HEK293 (cell line): ENCODE measurements at regions not wholly inside any gene's neighbourhood (a gene's known extent, or its start where the extent isn't known, plus 50 kb on each side); places are given as distances from the start of the nearest gene placed in this dataset.

Experiments
- EGR2 ChIP-seq: fragments of 450-650 bp; formaldehyde crosslinking; IDR thresholded peaks from 2 replicates; pipeline ENCODE4 v1.5.1; 2016; ENCODE audit warnings: low read depth, missing biosample characterization, missing genetic modification characterization
- GLI4 ChIP-seq: fragments of 450-650 bp; formaldehyde crosslinking; IDR thresholded peaks from 2 replicates; pipeline ENCODE4 v1.5.1; 2016; ENCODE audit warnings: missing biosample characterization, missing genetic modification characterization
- GLIS2 ChIP-seq: fragments of 450-650 bp; formaldehyde crosslinking; IDR thresholded peaks from 2 replicates; pipeline ENCODE4 v1.5.1; 2016; ENCODE audit warnings: missing biosample characterization, missing genetic modification characterization
- KLF9 ChIP-seq: fragments of 450-650 bp; formaldehyde crosslinking; IDR thresholded peaks from 2 replicates; pipeline ENCODE4 v1.5.1; 2016; ENCODE audit warnings: missing biosample characterization, missing genetic modification characterization, low read depth
- OSR2 ChIP-seq: fragments of 450-650 bp; formaldehyde crosslinking; IDR thresholded peaks from 2 replicates; pipeline ENCODE4 v1.5.1; 2016; ENCODE audit warnings: missing biosample characterization, missing genetic modification characterization
- PRDM6 ChIP-seq: fragments of 450-650 bp; formaldehyde crosslinking; IDR thresholded peaks from 2 replicates; pipeline ENCODE4 v1.5.1; 2017; ENCODE audit warnings: missing biosample characterization, missing genetic modification characterization
- SCRT1 ChIP-seq: fragments of 450-650 bp; formaldehyde crosslinking; IDR thresholded peaks from 2 replicates; pipeline ENCODE4 v1.5.1; 2016; ENCODE audit warnings: missing biosample characterization, missing genetic modification characterization, borderline replicate concordance
- SP7 ChIP-seq: fragments of 450-650 bp; formaldehyde crosslinking; IDR thresholded peaks from 2 replicates; pipeline ENCODE4 v1.5.1; 2016; ENCODE audit warnings: missing biosample characterization, missing genetic modification characterization
- TRIM28 ChIP-seq: IDR thresholded peaks from 2 replicates; pipeline ENCODE4 v1.6.1; 2011; ENCODE audit warnings: low read length, control low read depth, borderline replicate concordance
- ZBTB1 ChIP-seq: fragments of 450-650 bp; formaldehyde crosslinking; IDR thresholded peaks from 2 replicates; pipeline ENCODE4 v1.5.1; 2016; ENCODE audit warnings: missing biosample characterization, missing genetic modification characterization
- ZBTB48 ChIP-seq: fragments of 450-650 bp; formaldehyde crosslinking; IDR thresholded peaks from 2 replicates; pipeline ENCODE4 v1.5.1; 2016; ENCODE audit warnings: missing biosample characterization, missing genetic modification characterization
- ZFP69B ChIP-seq: fragments of 450-650 bp; formaldehyde crosslinking; IDR thresholded peaks from 2 replicates; pipeline ENCODE4 v1.5.1; 2016; ENCODE audit warnings: missing biosample characterization, missing genetic modification characterization
- ZNF10 ChIP-seq: fragments of 450-650 bp; formaldehyde crosslinking; IDR thresholded peaks from 2 replicates; pipeline ENCODE4 v1.5.1; 2017; ENCODE audit warnings: missing biosample characterization, missing genetic modification characterization
- ZNF112 ChIP-seq: fragments of 450-650 bp; formaldehyde crosslinking; IDR thresholded peaks from 2 replicates; pipeline ENCODE4 v1.5.0; 2017; ENCODE audit warnings: missing biosample characterization, missing genetic modification characterization
- ZNF121 ChIP-seq: fragments of 450-650 bp; formaldehyde crosslinking; IDR thresholded peaks from 2 replicates; pipeline ENCODE4 v1.5.1; 2016; ENCODE audit warnings: missing biosample characterization, missing genetic modification characterization
- ZNF169 ChIP-seq: fragments of 450-650 bp; formaldehyde crosslinking; IDR thresholded peaks from 2 replicates; pipeline ENCODE4 v1.5.1; 2016; ENCODE audit warnings: missing biosample characterization, missing genetic modification characterization
- ZNF221 ChIP-seq: fragments of 450-650 bp; formaldehyde crosslinking; IDR thresholded peaks from 2 replicates; pipeline ENCODE4 v1.5.1; 2017; ENCODE audit warnings: missing biosample characterization, missing genetic modification characterization, borderline replicate concordance
- ZNF24 ChIP-seq: fragments of 450-650 bp; formaldehyde crosslinking; IDR thresholded peaks from 2 replicates; pipeline ENCODE4 v1.5.1; 2016; ENCODE audit warnings: missing biosample characterization, missing genetic modification characterization
- ZNF311 ChIP-seq: fragments of 450-650 bp; formaldehyde crosslinking; IDR thresholded peaks from 2 replicates; pipeline ENCODE4 v1.5.1; 2017; ENCODE audit warnings: missing biosample characterization, missing genetic modification characterization, borderline replicate concordance
- ZNF341 ChIP-seq: fragments of 450-650 bp; formaldehyde crosslinking; IDR thresholded peaks from 2 replicates; pipeline ENCODE4; 2016; ENCODE audit warnings: low read depth, missing biosample characterization, missing genetic modification characterization
- ZNF366 ChIP-seq: fragments of 450-650 bp; formaldehyde crosslinking; conservative IDR thresholded peaks from 2 replicates; pipeline ENCODE4 v1.5.1; 2016; ENCODE audit warnings: missing biosample characterization, missing genetic modification characterization
- ZNF37A ChIP-seq: fragments of 450-650 bp; IDR thresholded peaks from 2 replicates; pipeline ENCODE4 v1.5.1; 2018; ENCODE audit warnings: missing biosample characterization, missing genetic modification characterization
- ZNF501 ChIP-seq: fragments of 450-650 bp; formaldehyde crosslinking; IDR thresholded peaks from 2 replicates; pipeline ENCODE4 v1.5.1; 2016; ENCODE audit warnings: missing biosample characterization, missing genetic modification characterization
- ZNF510 ChIP-seq: fragments of 450-650 bp; formaldehyde crosslinking; IDR thresholded peaks from 2 replicates; pipeline ENCODE4 v1.5.1; 2018; ENCODE audit warnings: mild to moderate bottlenecking, missing genetic modification characterization, missing biosample characterization; ENCODE audit not compliant: insufficient replicate concordance
- ZNF558 ChIP-seq: fragments of 450-650 bp; formaldehyde crosslinking; IDR thresholded peaks from 2 replicates; pipeline ENCODE4 v1.5.1; 2016; ENCODE audit warnings: missing biosample characterization, missing genetic modification characterization
- ZNF561 ChIP-seq: fragments of 450-650 bp; IDR thresholded peaks from 2 replicates; pipeline ENCODE4 v1.5.1; 2018; ENCODE audit warnings: missing biosample characterization, missing genetic modification characterization, borderline replicate concordance
- ZNF585B ChIP-seq: fragments of 450-650 bp; formaldehyde crosslinking; IDR thresholded peaks from 2 replicates; pipeline ENCODE4 v1.5.1; 2016; ENCODE audit warnings: missing biosample characterization, missing genetic modification characterization
- ZNF610 ChIP-seq: fragments of 450-650 bp; formaldehyde crosslinking; IDR thresholded peaks from 2 replicates; pipeline ENCODE4 v1.5.1; 2016; ENCODE audit warnings: missing biosample characterization, missing genetic modification characterization, borderline replicate concordance
- ZNF629 ChIP-seq: fragments of 450-650 bp; formaldehyde crosslinking; IDR thresholded peaks from 2 replicates; pipeline ENCODE4 v1.5.1; 2017; ENCODE audit warnings: missing biosample characterization, missing genetic modification characterization
- ZNF76 ChIP-seq: fragments of 450-650 bp; formaldehyde crosslinking; IDR thresholded peaks from 2 replicates; pipeline ENCODE4; 2016; ENCODE audit warnings: low read depth, missing biosample characterization, missing genetic modification characterization, borderline replicate concordance
- ZNF837 ChIP-seq: fragments of 450-650 bp; formaldehyde crosslinking; IDR thresholded peaks from 2 replicates; pipeline ENCODE4 v1.5.1; 2016; ENCODE audit warnings: missing biosample characterization, missing genetic modification characterization
- TF ChIP-seq, protein P1 (sequence below): fragments of 450-650 bp; formaldehyde crosslinking; conservative IDR thresholded peaks from 2 replicates; pipeline ENCODE4 v1.5.1; 2016; ENCODE audit warnings: low read depth, missing biosample characterization, missing genetic modification characterization
- TF ChIP-seq, protein P2 (sequence below): fragments of 450-650 bp; formaldehyde crosslinking; IDR thresholded peaks from 2 replicates; pipeline ENCODE4 v1.5.1; 2016; ENCODE audit warnings: missing biosample characterization, missing genetic modification characterization
- TF ChIP-seq, protein P3 (sequence below): IDR thresholded peaks from 2 replicates; pipeline ENCODE4 v1.6.1; 2011; ENCODE audit warnings: mild to moderate bottlenecking, low read depth, low read length, borderline replicate concordance
- TF ChIP-seq, protein P4 (sequence below): fragments of 450-650 bp; formaldehyde crosslinking; IDR thresholded peaks from 2 replicates; pipeline ENCODE4 v1.5.1; 2017; ENCODE audit warnings: missing biosample characterization, missing genetic modification characterization

DNA sequence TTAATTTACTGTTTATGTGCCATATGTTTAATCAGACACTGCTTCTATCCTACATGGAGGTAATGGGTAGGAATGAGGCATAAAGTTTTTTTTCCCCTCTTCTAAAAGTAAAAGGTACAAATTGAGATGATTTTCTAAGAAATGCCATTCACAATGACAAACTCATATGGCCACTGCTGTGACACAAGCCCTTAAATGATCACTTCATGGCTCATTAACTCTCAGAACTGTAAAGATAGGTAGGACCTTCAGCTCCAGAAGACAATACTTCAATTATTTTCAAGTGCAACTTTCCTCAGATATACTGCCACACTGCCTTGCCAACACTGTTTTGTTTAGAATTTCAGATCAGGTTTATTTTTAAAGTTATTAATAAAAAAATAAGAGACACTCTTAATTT is 362.9 kb upstream of the ZNF608 start (continued):
- TF ChIP-seq GLI4 (no peak), ZNF221 (no peak), ZNF112 (tag by site-specific recombination) (no peak), KLF9 (tag by site-specific recombination) (no peak), ZNF501 (tag by site-specific recombination) (no peak), EGR2 (tag by site-specific recombination) (no peak), ZNF561 (tag by site-specific recombination) (no peak), ZNF76 (tag by site-specific recombination) (no peak), ZNF311 (tag by site-specific recombination) (no peak), SP7 (0 out of 2 replicates have a peak, but pooled peaks have one; percentile 25), OSR2 (tag by site-specific recombination) (peak; percentile 64; the same call in 1 of the 2 replicates), PRDM6 (tag by site-specific recombination) (peak; percentile 78), ZBTB1 (tag by site-specific recombination) (no peak), ZNF169 (tag by site-specific recombination) (no peak), ZNF510 (tag by site-specific recombination) (no peak), ZNF37A (tag by site-specific recombination) (no peak), SCRT1 (no peak), ZNF837 (tag by site-specific recombination) (no peak), ZNF341 (no peak), ZNF121 (tag by site-specific recombination) (no peak), ZNF558 (tag by site-specific recombination) (no peak), ZNF24 (tag by site-specific recombination) (no peak), ZNF629 (tag by site-specific recombination) (no peak), ZBTB48 (tag by site-specific recombination) (no peak), TRIM28 (no peak), ZNF610 (tag by site-specific recombination) (no peak), ZNF585B (tag by site-specific recombination) (no peak), GLIS2 (tag by site-specific recombination) (no peak), ZNF10 (tag by site-specific recombination) (no peak), ZFP69B (no peak), ZNF366 (tag by site-specific recombination) (peak; percentile 41; the same call in 1 of the 2 replicates)
- TF ChIP-seq, protein P1, sequence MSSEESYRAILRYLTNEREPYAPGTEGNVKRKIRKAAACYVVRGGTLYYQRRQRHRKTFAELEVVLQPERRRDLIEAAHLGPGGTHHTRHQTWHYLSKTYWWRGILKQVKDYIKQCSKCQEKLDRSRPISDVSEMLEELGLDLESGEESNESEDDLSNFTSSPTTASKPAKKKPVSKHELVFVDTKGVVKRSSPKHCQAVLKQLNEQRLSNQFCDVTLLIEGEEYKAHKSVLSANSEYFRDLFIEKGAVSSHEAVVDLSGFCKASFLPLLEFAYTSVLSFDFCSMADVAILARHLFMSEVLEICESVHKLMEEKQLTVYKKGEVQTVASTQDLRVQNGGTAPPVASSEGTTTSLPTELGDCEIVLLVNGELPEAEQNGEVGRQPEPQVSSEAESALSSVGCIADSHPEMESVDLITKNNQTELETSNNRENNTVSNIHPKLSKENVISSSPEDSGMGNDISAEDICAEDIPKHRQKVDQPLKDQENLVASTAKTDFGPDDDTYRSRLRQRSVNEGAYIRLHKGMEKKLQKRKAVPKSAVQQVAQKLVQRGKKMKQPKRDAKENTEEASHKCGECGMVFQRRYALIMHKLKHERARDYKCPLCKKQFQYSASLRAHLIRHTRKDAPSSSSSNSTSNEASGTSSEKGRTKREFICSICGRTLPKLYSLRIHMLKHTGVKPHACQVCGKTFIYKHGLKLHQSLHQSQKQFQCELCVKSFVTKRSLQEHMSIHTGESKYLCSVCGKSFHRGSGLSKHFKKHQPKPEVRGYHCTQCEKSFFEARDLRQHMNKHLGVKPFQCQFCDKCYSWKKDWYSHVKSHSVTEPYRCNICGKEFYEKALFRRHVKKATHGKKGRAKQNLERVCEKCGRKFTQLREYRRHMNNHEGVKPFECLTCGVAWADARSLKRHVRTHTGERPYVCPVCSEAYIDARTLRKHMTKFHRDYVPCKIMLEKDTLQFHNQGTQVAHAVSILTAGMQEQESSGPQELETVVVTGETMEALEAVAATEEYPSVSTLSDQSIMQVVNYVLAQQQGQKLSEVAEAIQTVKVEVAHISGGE (tag by site-specific recombination), result no peak
- TF ChIP-seq, protein P2, sequence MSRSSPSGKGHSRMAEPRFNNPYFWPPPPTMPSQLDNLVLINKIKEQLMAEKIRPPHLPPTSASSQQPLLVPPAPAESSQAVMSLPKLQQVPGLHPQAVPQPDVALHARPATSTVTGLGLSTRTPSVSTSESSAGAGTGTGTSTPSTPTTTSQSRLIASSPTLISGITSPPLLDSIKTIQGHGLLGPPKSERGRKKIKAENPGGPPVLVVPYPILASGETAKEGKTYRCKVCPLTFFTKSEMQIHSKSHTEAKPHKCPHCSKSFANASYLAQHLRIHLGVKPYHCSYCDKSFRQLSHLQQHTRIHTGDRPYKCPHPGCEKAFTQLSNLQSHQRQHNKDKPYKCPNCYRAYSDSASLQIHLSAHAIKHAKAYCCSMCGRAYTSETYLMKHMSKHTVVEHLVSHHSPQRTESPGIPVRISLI, result no peak
- TF ChIP-seq, protein P3, sequence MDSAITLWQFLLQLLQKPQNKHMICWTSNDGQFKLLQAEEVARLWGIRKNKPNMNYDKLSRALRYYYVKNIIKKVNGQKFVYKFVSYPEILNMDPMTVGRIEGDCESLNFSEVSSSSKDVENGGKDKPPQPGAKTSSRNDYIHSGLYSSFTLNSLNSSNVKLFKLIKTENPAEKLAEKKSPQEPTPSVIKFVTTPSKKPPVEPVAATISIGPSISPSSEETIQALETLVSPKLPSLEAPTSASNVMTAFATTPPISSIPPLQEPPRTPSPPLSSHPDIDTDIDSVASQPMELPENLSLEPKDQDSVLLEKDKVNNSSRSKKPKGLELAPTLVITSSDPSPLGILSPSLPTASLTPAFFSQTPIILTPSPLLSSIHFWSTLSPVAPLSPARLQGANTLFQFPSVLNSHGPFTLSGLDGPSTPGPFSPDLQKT, result no peak
- TF ChIP-seq, protein P4, sequence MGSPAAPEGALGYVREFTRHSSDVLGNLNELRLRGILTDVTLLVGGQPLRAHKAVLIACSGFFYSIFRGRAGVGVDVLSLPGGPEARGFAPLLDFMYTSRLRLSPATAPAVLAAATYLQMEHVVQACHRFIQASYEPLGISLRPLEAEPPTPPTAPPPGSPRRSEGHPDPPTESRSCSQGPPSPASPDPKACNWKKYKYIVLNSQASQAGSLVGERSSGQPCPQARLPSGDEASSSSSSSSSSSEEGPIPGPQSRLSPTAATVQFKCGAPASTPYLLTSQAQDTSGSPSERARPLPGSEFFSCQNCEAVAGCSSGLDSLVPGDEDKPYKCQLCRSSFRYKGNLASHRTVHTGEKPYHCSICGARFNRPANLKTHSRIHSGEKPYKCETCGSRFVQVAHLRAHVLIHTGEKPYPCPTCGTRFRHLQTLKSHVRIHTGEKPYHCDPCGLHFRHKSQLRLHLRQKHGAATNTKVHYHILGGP (tag by site-specific recombination), result peak; percentile 37; the same call in 1 of the 2 replicates
